K562 (cell line): ENCODE measurements at regions not wholly inside any gene's neighbourhood (a gene's known extent, or its start where the extent isn't known, plus 50 kb on each side); places are given as distances from the start of the nearest gene placed in this dataset.

ENCODE experiments used
- ATAC-seq: fragments of 200-7000 bp; cut with Tn5 transposase; 3 replicates; pipeline ENCODE4 v1.9.1; 2020; ENCODE audit warnings: moderate library complexity
- BruUV-seq: library from RNA; stranded (reverse); fragments of 400-500 nt; replicated peaks from 2 replicates; lab custom pipeline; 2021; lab: Mats Ljungman, UMichigan
- CTCF ChIA-PET: fragments of 300-600 bp; formaldehyde crosslinking; extraction: SDS; loops from one replicate; lab custom pipeline; 2021; ENCODE audit warnings: low intra/inter-chr PET ratio; lab: Yijun Ruan, JAX
- POLR2A ChIA-PET: fragments of 300-600, 350-650 bp; sonication (Branson Sonifier 250); formaldehyde crosslinking; extraction: SDS; loops from one replicate; lab custom pipeline; 2021; ENCODE audit warnings: antibody characterized with exemption, inconsistent platforms; lab: Yijun Ruan, JAX
- DNase-seq, 4 experiments: peaks; one replicate each; pipeline versions ENCODE4 v3.0.0 to v3.0.0-alpha.2; 2011 to 2018; ENCODE audit warnings: low spot score in 3 of 4, mixed read lengths in 3 of 4; ENCODE audit errors: extremely low read depth in 1 of 4
- FAIRE-seq: peaks from 2 replicates; lab custom pipeline; 2011; peaks lifted over from hg19 to GRCh38; lab: Jason Lieb, UNC
- H2AFZ ChIP-seq: 2 replicates; pipeline ENCODE4 v1.6.0; 2011; ENCODE audit warnings: low read depth, low read length, control low read depth, inconsistent platforms
- H3K27ac ChIP-seq: fragments of 200-600 bp; 3 replicates; pipeline ENCODE4 v1.8.0; 2011; ENCODE audit warnings: low read depth, mild to moderate bottlenecking, control low read depth, inconsistent platforms, low read length, moderate library complexity, mixed read lengths; ENCODE audit errors: extremely low read depth
- H3K27me3 ChIP-seq, 2 experiments: fragments of 300-600 bp in 1 of 2; 2 replicates in 1 of 2; 3 replicates in 1 of 2; pipeline versions ENCODE4 v1.6.0 to v1.8.0; 2011; ENCODE audit warnings: inconsistent platforms in 2 of 2, low read length in 2 of 2, mild to moderate bottlenecking in 1 of 2, mixed read lengths in 1 of 2, moderate library complexity in 1 of 2; ENCODE audit not compliant: control insufficient read depth in 2 of 2, insufficient read depth in 2 of 2
- H3K36me3 ChIP-seq: fragments of 300-600 bp; 3 replicates; pipeline ENCODE4 v1.8.0; 2011; ENCODE audit warnings: mild to moderate bottlenecking, low read length, inconsistent platforms; ENCODE audit not compliant: control insufficient read depth, insufficient read depth
- H3K4me1 ChIP-seq, 2 experiments: fragments of 200-600 bp in 1 of 2; replicated peaks in 1 of 2; 2 replicates in 1 of 2; 3 replicates in 1 of 2; pipeline versions ENCODE4 v1.5.1 to v1.8.0; 2011; ENCODE audit warnings: inconsistent platforms in 2 of 2, low read length in 2 of 2, mild to moderate bottlenecking in 1 of 2, mixed read lengths in 1 of 2, moderate library complexity in 1 of 2; ENCODE audit not compliant: control insufficient read depth in 2 of 2, insufficient read depth in 2 of 2
- H3K4me2 ChIP-seq: 2 replicates; pipeline ENCODE4 v1.6.1; 2011; ENCODE audit warnings: low read length, control low read depth, inconsistent platforms, mixed read lengths; ENCODE audit not compliant: insufficient read depth
- H3K4me3 ChIP-seq: fragments of 200-600 bp; sonication (generic), shearing (Covaris generic); 2 replicates; pipeline ENCODE4 v1.5.1; 2016; ENCODE audit warnings: control low read depth, inconsistent platforms
- H3K79me2 ChIP-seq: fragments of 200-600 bp; 3 replicates; pipeline ENCODE4 v1.8.0; 2011; ENCODE audit warnings: low read length, inconsistent platforms; ENCODE audit not compliant: control insufficient read depth, insufficient read depth
- H3K9ac ChIP-seq, 2 experiments: 2 replicates each; pipeline versions ENCODE4 v1.6.0 to v1.6.1; 2011; ENCODE audit warnings: low read depth in 2 of 2, low read length in 2 of 2, control low read depth in 1 of 2, inconsistent platforms in 1 of 2, mild to moderate bottlenecking in 1 of 2, mixed read lengths in 1 of 2; ENCODE audit not compliant: insufficient read depth in 1 of 2
- H3K9me1 ChIP-seq: one replicate; pipeline ENCODE4 v1.6.0; 2011; ENCODE audit warnings: inconsistent platforms, mild to moderate bottlenecking, low read length, moderate library complexity; ENCODE audit not compliant: control insufficient read depth, insufficient read depth
- H3K9me3 ChIP-seq: replicated peaks from 2 replicates; pipeline ENCODE4 v1.5.1; 2011; ENCODE audit warnings: low read depth, low read length, inconsistent platforms; ENCODE audit not compliant: control insufficient read depth, insufficient read depth
- H4K20me1 ChIP-seq: replicated peaks from 2 replicates; pipeline ENCODE4 v1.6.1; 2011; ENCODE audit warnings: low read length, inconsistent platforms, mixed read lengths; ENCODE audit not compliant: control insufficient read depth, insufficient read depth
- BDP1 ChIP-seq: IDR thresholded peaks from 3 replicates; pipeline ENCODE4 v1.6.1; 2011; ENCODE audit not compliant: insufficient read length, insufficient read depth
- FOXA3 ChIP-seq, 2 experiments: fragments of 450-650 bp in 1 of 2; sonication (generic) in 1 of 2; formaldehyde crosslinking; IDR thresholded peaks in 1 of 2; conservative IDR thresholded peaks in 1 of 2; 2 replicates each; pipeline versions ENCODE4 v1.4.0 to v1.8.0; 2020 to 2022; ENCODE audit warnings: mild to moderate bottlenecking in 2 of 2, missing genetic modification reagents in 1 of 2
- KAT7 ChIP-seq: sonication (generic); formaldehyde crosslinking; IDR thresholded peaks from 2 replicates; pipeline ENCODE4 v1.8.0; 2022; ENCODE audit warnings: missing genetic modification reagents, mild to moderate bottlenecking, borderline replicate concordance
- MCM5 ChIP-seq: fragments of 450-650 bp; IDR thresholded peaks from 2 replicates; pipeline ENCODE4 v1.6.1; 2016; ENCODE audit warnings: low read depth
- MTA3 ChIP-seq: fragments of 450-650 bp; formaldehyde crosslinking; IDR thresholded peaks from 2 replicates; pipeline ENCODE4 v1.6.1; 2017; ENCODE audit warnings: mild to moderate bottlenecking, borderline replicate concordance
- PHF8 ChIP-seq: fragments of 200-600 bp; sonication (generic); IDR thresholded peaks from 2 replicates; pipeline ENCODE4 v1.6.1; 2012; ENCODE audit warnings: mixed run types, mild to moderate bottlenecking, inconsistent platforms, low read length, moderate library complexity, borderline replicate concordance
- RBFOX2 ChIP-seq: fragments of 200-400 bp; formaldehyde crosslinking; IDR thresholded peaks from 2 replicates; pipeline ENCODE4 v1.6.1; 2017; ENCODE audit warnings: low read depth, mild to moderate bottlenecking, low read length, moderate library complexity
- ZBTB12 ChIP-seq: fragments of 250-450 bp; sonication (Bioruptor Pico); IDR thresholded peaks from 2 replicates; pipeline ENCODE4 v1.4.0; 2020
- ZEB2 ChIP-seq: fragments of 450-650 bp; IDR thresholded peaks from 2 replicates; pipeline ENCODE4 v1.6.1; 2016
- ZNF239 ChIP-seq: fragments of 250-450 bp; sonication (Bioruptor Pico); IDR thresholded peaks from 2 replicates; pipeline ENCODE4 v1.4.0; 2020; ENCODE audit warnings: mild to moderate bottlenecking
- WGBS: fragments of 100-300 bp; shearing (Covaris generic); methylation state at CpG from one replicate; pipeline ENCODE4 v1.1.6; 2016; ENCODE audit warnings: low coverage, mixed read lengths; ENCODE audit not compliant: insufficient coverage; ENCODE audit errors: missing lambda C conversion rate; 5-methylcytosine and 5-hydroxymethylcytosine counted together
- in situ Hi-C: fragments of 300-500 bp; cut with MboI; formaldehyde crosslinking; loops from 4 replicates; pipeline ENCODE4 v1.15.0; 2018; ENCODE audit warnings: inconsistent platforms, mixed read lengths
- intact Hi-C: fragments of 100-400 bp; cut with micrococcal nuclease; formaldehyde crosslinking; loops from 2 replicates; pipeline ENCODE4 v1.14.2; 2022
- TF ChIP-seq, protein P1 (sequence below): fragments of 250-450 bp; sonication (Bioruptor Pico); IDR thresholded peaks from 2 replicates; pipeline ENCODE4 v1.5.0; 2021; ENCODE audit warnings: mild to moderate bottlenecking, borderline replicate concordance
- TF ChIP-seq, protein P2 (sequence below): fragments of 450-650 bp; IDR thresholded peaks from 2 replicates; pipeline ENCODE4 v1.7.1; 2018; ENCODE audit warnings: mild to moderate bottlenecking, low read depth; ENCODE audit not compliant: partially characterized antibody

DNA sequence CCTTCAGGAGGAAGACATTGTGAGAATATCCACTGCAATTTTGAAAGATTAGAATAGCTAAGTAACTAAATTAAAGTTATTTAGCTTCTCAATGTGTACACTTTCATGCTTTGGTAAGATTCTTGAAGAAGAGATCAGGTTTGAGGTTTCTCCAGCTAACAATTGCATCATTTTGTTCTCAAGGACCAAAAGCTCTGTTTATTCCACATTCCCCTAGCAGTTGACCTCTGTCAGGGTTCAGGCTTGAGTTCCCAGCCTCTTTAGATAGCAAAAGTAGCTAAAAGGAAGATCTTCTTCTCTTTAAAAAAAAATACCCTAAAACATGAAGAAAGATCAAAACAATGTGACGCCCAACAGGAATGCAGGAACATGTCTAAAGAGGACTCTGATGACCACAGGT is 179.4 kb upstream of the IGFBP3 start:
- WGBS: 0% methylated on average over 1 of the region's 1 CpG
- ChIA-PET POLR2A (no interaction called here), CTCF (no interaction called here)
- TF ChIP-seq, protein P1, sequence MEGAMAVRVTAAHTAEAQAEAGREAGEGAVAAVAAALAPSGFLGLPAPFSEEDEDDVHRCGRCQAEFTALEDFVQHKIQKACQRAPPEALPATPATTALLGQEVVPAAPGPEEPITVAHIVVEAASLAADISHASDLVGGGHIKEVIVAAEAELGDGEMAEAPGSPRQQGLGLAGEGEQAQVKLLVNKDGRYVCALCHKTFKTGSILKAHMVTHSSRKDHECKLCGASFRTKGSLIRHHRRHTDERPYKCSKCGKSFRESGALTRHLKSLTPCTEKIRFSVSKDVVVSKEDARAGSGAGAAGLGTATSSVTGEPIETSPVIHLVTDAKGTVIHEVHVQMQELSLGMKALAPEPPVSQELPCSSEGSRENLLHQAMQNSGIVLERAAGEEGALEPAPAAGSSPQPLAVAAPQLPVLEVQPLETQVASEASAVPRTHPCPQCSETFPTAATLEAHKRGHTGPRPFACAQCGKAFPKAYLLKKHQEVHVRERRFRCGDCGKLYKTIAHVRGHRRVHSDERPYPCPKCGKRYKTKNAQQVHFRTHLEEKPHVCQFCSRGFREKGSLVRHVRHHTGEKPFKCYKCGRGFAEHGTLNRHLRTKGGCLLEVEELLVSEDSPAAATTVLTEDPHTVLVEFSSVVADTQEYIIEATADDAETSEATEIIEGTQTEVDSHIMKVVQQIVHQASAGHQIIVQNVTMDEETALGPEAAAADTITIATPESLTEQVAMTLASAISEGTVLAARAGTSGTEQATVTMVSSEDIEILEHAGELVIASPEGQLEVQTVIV (CRISPR knock-in tag): no peak
- TF ChIP-seq ZBTB12 (CRISPR knock-in tag) (no peak), KAT7 (no peak), ZNF239 (CRISPR knock-in tag) (no peak), FOXA3 (CRISPR knock-in tag; conservative IDR thresholded peaks at IDR 0.05 in 1 of 2, IDR thresholded peaks at IDR 0.05 in 1 of 2) (no peak), PHF8 (no peak), BDP1 (no peak), RBFOX2 (no peak), MTA3 (no peak), MCM5 (no peak), ZEB2 (no peak)
- TF ChIP-seq, protein P2, sequence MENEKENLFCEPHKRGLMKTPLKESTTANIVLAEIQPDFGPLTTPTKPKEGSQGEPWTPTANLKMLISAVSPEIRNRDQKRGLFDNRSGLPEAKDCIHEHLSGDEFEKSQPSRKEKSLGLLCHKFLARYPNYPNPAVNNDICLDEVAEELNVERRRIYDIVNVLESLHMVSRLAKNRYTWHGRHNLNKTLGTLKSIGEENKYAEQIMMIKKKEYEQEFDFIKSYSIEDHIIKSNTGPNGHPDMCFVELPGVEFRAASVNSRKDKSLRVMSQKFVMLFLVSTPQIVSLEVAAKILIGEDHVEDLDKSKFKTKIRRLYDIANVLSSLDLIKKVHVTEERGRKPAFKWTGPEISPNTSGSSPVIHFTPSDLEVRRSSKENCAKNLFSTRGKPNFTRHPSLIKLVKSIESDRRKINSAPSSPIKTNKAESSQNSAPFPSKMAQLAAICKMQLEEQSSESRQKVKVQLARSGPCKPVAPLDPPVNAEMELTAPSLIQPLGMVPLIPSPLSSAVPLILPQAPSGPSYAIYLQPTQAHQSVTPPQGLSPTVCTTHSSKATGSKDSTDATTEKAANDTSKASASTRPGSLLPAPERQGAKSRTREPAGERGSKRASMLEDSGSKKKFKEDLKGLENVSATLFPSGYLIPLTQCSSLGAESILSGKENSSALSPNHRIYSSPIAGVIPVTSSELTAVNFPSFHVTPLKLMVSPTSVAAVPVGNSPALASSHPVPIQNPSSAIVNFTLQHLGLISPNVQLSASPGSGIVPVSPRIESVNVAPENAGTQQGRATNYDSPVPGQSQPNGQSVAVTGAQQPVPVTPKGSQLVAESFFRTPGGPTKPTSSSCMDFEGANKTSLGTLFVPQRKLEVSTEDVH: no peak
- intact Hi-C loops (no loop called here), in situ Hi-C loops (no loop called here)
- Histone ChIP-seq H3K27me3 (no peaks in the 10 kb centered on the region), H3K27ac (no peak overlapping the region), H3K9me3 (no peaks in the 10 kb centered on the region), H3K79me2 (no peaks in the 10 kb centered on the region), H3K36me3 (no peaks in the 10 kb centered on the region), H3K9me1 (no peaks in the 10 kb centered on the region), H3K4me3 (no peak overlapping the region), H4K20me1 (no peaks in the 10 kb centered on the region), H3K9ac (no peak overlapping the region), H2AFZ (no peak overlapping the region), H3K4me1 (no peaks in the 10 kb centered on the region), H3K4me2 (no peak overlapping the region)
- no TSS peak for BruUV-seq
- no peak for FAIRE-seq
- no peak for ATAC-seq
- no peak for DNase-seq
